HCT116 (cell line): ENCODE measurements at regions not wholly inside any gene's neighbourhood (a gene's known extent, or its start where the extent isn't known, plus 50 kb on each side); places are given as distances from the start of the nearest gene placed in this dataset.
"Not testable (repeated sequence)": the region's sequence is repeated elsewhere in the genome, so short reads cannot be mapped to it uniquely, and the experiment has no call there.

Source experiments
- ATAC-seq: fragments of 200-7000 bp; cut with Tn5 transposase; 2 replicates; pipeline ENCODE4 v1.9.1; 2020; ENCODE audit warnings: mild to moderate bottlenecking, moderate library complexity
- BruUV-seq: library from RNA; stranded (reverse); fragments of 400-500 nt; replicated peaks from 2 replicates; lab custom pipeline; 2021; lab: Mats Ljungman, UMichigan
- CTCF ChIA-PET: fragments of 300-600 bp; sonication (Branson Sonifier 250); formaldehyde crosslinking; loops from one replicate; lab custom pipeline; 2021; ENCODE audit warnings: antibody characterized with exemption; lab: Charles Lee
- POLR2A ChIA-PET: fragments of 300-600, 350-600 bp; sonication (Branson Sonifier 250); formaldehyde crosslinking; loops from one replicate; lab custom pipeline; 2021; ENCODE audit warnings: antibody characterized with exemption; lab: Charles Lee
- RAD21 ChIA-PET, 2 experiments: fragments of 300-600 bp; sonication (Branson Sonifier 250); formaldehyde crosslinking; loops; one replicate each; lab custom pipeline; 2023; ENCODE audit warnings: low total read pairs in 2 of 2; ENCODE audit not compliant: uncharacterized antibody in 2 of 2, unreplicated experiment in 2 of 2, low non-redundant PET in 1 of 2; lab: Charles Lee
- DNase-seq: peaks from one replicate; pipeline ENCODE4 v3.0.0-alpha.2; 2010; ENCODE audit warnings: low read depth, low spot score
- H2AFZ ChIP-seq: fragments of 200-600 bp; shearing (Covaris generic), sonication (generic); 2 replicates; pipeline ENCODE4 v1.6.1; 2017; ENCODE audit warnings: low read depth, mixed run types, mixed read lengths, antibody characterized with exemption, low read length; ENCODE audit not compliant: poor library complexity, severe bottlenecking
- H3K27ac ChIP-seq: 2 replicates; pipeline ENCODE4 v1.5.1; 2012; ENCODE audit warnings: low read depth, low read length
- H3K27me3 ChIP-seq: fragments of 200-600 bp; sonication (generic); 2 replicates; pipeline ENCODE4 v1.6.1; 2016; ENCODE audit warnings: mixed run types, low read length, mixed read lengths; ENCODE audit not compliant: insufficient read depth
- H3K36me3 ChIP-seq, 2 experiments: fragments of 200-500 bp in 1 of 2; fragments of 200-600 bp in 1 of 2; sonication (Bioruptor generic) in 1 of 2; sonication (generic) in 1 of 2; 2 replicates each; pipeline versions ENCODE4 v1.5.1 to v1.6.1; 2014 to 2016; ENCODE audit warnings: low read length in 2 of 2, inconsistent platforms in 1 of 2, mixed read lengths in 1 of 2, mixed run types in 1 of 2; ENCODE audit not compliant: insufficient read depth in 2 of 2, control insufficient read depth in 1 of 2
- H3K4me1 ChIP-seq, 2 experiments: fragments of 200-600 bp in 1 of 2; sonication (generic) in 1 of 2; 2 replicates each; pipeline versions ENCODE4 v1.5.1 to v1.6.1; 2012 to 2017; ENCODE audit warnings: low read length in 2 of 2, inconsistent platforms in 1 of 2, mild to moderate bottlenecking in 1 of 2, mixed read lengths in 1 of 2, mixed run types in 1 of 2, moderate library complexity in 1 of 2; ENCODE audit not compliant: insufficient read depth in 2 of 2, control insufficient read depth in 1 of 2
- H3K4me2 ChIP-seq: fragments of 200-600 bp; sonication (generic); 2 replicates; pipeline ENCODE4 v1.6.1; 2017; ENCODE audit warnings: mixed run types, low read length, mixed read lengths
- H3K4me3 ChIP-seq, 2 experiments: fragments of 200-600 bp in 1 of 2; sonication (generic) in 1 of 2; replicated peaks in 1 of 2; 2 replicates each; pipeline ENCODE4 v1.5.1; 2011 to 2016; ENCODE audit warnings: low read length in 2 of 2, control low read depth in 1 of 2, low read depth in 1 of 2, mild to moderate bottlenecking in 1 of 2, mixed read lengths in 1 of 2, mixed run types in 1 of 2
- H3K79me2 ChIP-seq: fragments of 200-600 bp; sonication (generic); 2 replicates; pipeline ENCODE4 v1.6.1; 2017; ENCODE audit warnings: mild to moderate bottlenecking, mixed run types, low read length, moderate library complexity, mixed read lengths; ENCODE audit not compliant: insufficient read depth
- H3K9ac ChIP-seq: fragments of 200-600 bp; sonication (generic); 2 replicates; pipeline ENCODE4 v1.6.1; 2016; ENCODE audit warnings: low read length, mixed read lengths
- H3K9me2 ChIP-seq: fragments of 200-600 bp; sonication (generic), shearing (Covaris generic); 2 replicates; pipeline ENCODE4 v1.6.1; 2017; ENCODE audit warnings: mixed run types, mild to moderate bottlenecking, moderate library complexity; ENCODE audit not compliant: insufficient read depth
- H3K9me3 ChIP-seq, 2 experiments: fragments of 200-500 bp in 1 of 2; fragments of 200-600 bp in 1 of 2; sonication (Bioruptor generic) in 1 of 2; sonication (generic) in 1 of 2; 2 replicates each; pipeline ENCODE4 v1.6.1; 2014 to 2017; ENCODE audit warnings: low read length in 2 of 2, mixed read lengths in 2 of 2, inconsistent platforms in 1 of 2, low read depth in 1 of 2, mild to moderate bottlenecking in 1 of 2, mixed run types in 1 of 2, moderate library complexity in 1 of 2; ENCODE audit not compliant: control insufficient read depth in 1 of 2, insufficient read depth in 1 of 2
- H4K20me1 ChIP-seq: fragments of 200-600 bp; sonication (generic), shearing (Covaris generic); 2 replicates; pipeline ENCODE4 v1.6.1; 2017; ENCODE audit warnings: mixed run types, mild to moderate bottlenecking, moderate library complexity; ENCODE audit not compliant: insufficient read depth
- ATF3 ChIP-seq: IDR thresholded peaks from 2 replicates; pipeline ENCODE4 v1.6.1; 2012
- CBX3 ChIP-seq: IDR thresholded peaks from 2 replicates; pipeline ENCODE4 v1.6.1; 2012; ENCODE audit warnings: low read depth
- CTCF ChIP-seq, 3 experiments: fragments of 200-600 bp in 1 of 3; sonication (generic) in 1 of 3; IDR thresholded peaks in 2 of 3; conservative IDR thresholded peaks in 1 of 3; 2 replicates each; pipeline ENCODE4 v1.5.1; 2012 to 2017; ENCODE audit warnings: low read depth in 2 of 3, low read length in 2 of 3, antibody characterized with exemption in 1 of 3, borderline replicate concordance in 1 of 3, control low read depth in 1 of 3, mild to moderate bottlenecking in 1 of 3, mixed read lengths in 1 of 3, mixed run types in 1 of 3, moderate library complexity in 1 of 3; ENCODE audit not compliant: insufficient read depth in 1 of 3
- ELF1 ChIP-seq: IDR thresholded peaks from 2 replicates; pipeline ENCODE4 v1.6.1; 2012; ENCODE audit warnings: low read depth, borderline replicate concordance
- RAD21 ChIP-seq: IDR thresholded peaks from 2 replicates; pipeline ENCODE4 v1.6.1; 2012; ENCODE audit warnings: low read depth, mild to moderate bottlenecking
- SIN3A ChIP-seq: IDR thresholded peaks from 2 replicates; pipeline ENCODE4 v1.6.1; 2012; ENCODE audit warnings: low read depth
- SP1 ChIP-seq: IDR thresholded peaks from 2 replicates; pipeline ENCODE4 v1.6.1; 2012; ENCODE audit warnings: low read depth
- SRF ChIP-seq: IDR thresholded peaks from 2 replicates; pipeline ENCODE4 v1.6.1; 2012; ENCODE audit warnings: low read depth
- TCF7L2 ChIP-seq: IDR thresholded peaks from 2 replicates; pipeline ENCODE4 v1.7.0; 2011; ENCODE audit warnings: borderline replicate concordance, inconsistent platforms; ENCODE audit not compliant: insufficient read depth, insufficient read length; ENCODE audit errors: extremely low read depth
- ZBTB33 ChIP-seq: IDR thresholded peaks from 2 replicates; pipeline ENCODE4 v1.6.1; 2011; ENCODE audit warnings: mild to moderate bottlenecking, low read length, moderate library complexity; ENCODE audit not compliant: insufficient replicate concordance; ENCODE audit errors: extremely low read depth
- ZNF274 ChIP-seq: fragments of 200-500 bp; sonication (Bioruptor generic); IDR thresholded peaks from 2 replicates; pipeline ENCODE4 v1.6.1; 2014; ENCODE audit warnings: mild to moderate bottlenecking, low read depth, low read length, inconsistent platforms
- intact Hi-C: fragments of 100-400 bp; cut with micrococcal nuclease; formaldehyde crosslinking; loops from 2 replicates; pipeline ENCODE4 v1.10.0; 2022

GRCh38 chr11:90614318-90614717 is 391.5 kb upstream of the CHORDC1 start:
- H3K4me3 ChIP-seq = no peak overlapping the region
- no peaks in the 10 kb centered on the region for H3K9me2 ChIP-seq
- H3K36me3 ChIP-seq = no peaks in the 10 kb centered on the region
- H3K9me3 ChIP-seq = peaks cover 0 to 3% of the 10 kb centered on the region in 2 experiments; a peak in 2 of 4 replicates
- ChIA-PET CTCF (no interaction called here), RAD21 (no interaction called here), POLR2A (no interaction called here)
- no peak overlapping the region for H2AFZ ChIP-seq
- H4K20me1 ChIP-seq = no peaks in the 10 kb centered on the region
- no peak for TF ChIP-seq TCF7L2
- TF ChIP-seq CBX3 = no peak
- no peak for TF ChIP-seq CTCF (IDR thresholded peaks at IDR 0.05 in 2 of 3, conservative IDR thresholded peaks at IDR 0.05 in 1 of 3; ENCODE audit: borderline replicate concordance in 1 of 3, insufficient read depth in 1 of 3, low read depth in 2 of 3, low read length in 2 of 3)
- TF ChIP-seq ATF3 = no peak
- no peak for TF ChIP-seq RAD21
- TF ChIP-seq SRF = no peak
- TF ChIP-seq SP1 = no peak
- no peak for TF ChIP-seq ELF1
- no peak for TF ChIP-seq SIN3A
- TF ChIP-seq ZNF274 = no peak
- TF ChIP-seq ZBTB33 = no peak
- no peak overlapping the region for H3K9ac ChIP-seq
- intact Hi-C loops = no loop called here
- ATAC-seq = no peak
- DNase-seq = no peak
- H3K79me2 ChIP-seq = no peaks in the 10 kb centered on the region
- no TSS peak for BruUV-seq
- H3K27me3 ChIP-seq = no peaks in the 10 kb centered on the region
- H3K4me2 ChIP-seq = no peak overlapping the region
- H3K27ac ChIP-seq = no peak overlapping the region
- H3K4me1 ChIP-seq = no peaks in the 10 kb centered on the region

- H3K79me2 ChIP-seq, H3K9me3 ChIP-seq, H3K4me1 ChIP-seq, BruUV-seq, H2AFZ ChIP-seq, H3K4me3 ChIP-seq, H3K4me2 ChIP-seq, DNase-seq, H4K20me1 ChIP-seq, CTCF ChIA-PET, H3K27ac ChIP-seq, H3K9ac ChIP-seq, intact Hi-C loops, H3K27me3 ChIP-seq, ATAC-seq, RAD21 ChIA-PET, POLR2A ChIA-PET, H3K9me2 ChIP-seq, H3K36me3 ChIP-seq: not testable (repeated sequence)
These were observed 390.2 kb upstream of the CHORDC1 start for GRCh38 chr11:90613037-90613436.
